OCI-LY3 (cell line): ENCODE measurements at regions not wholly inside any gene's neighbourhood (a gene's known extent, or its start where the extent isn't known, plus 50 kb on each side); places are given as distances from the start of the nearest gene placed in this dataset.

ENCODE experiments used
- H2AFZ ChIP-seq: fragments of 200-600, 300-600 bp; shearing (Covaris generic); 2 replicates; pipeline ENCODE4 v1.6.0; 2014; ENCODE audit warnings: antibody characterized with exemption, low read depth, low read length
- H3K27ac ChIP-seq: fragments of 200-600, 300-600 bp; sonication (generic); 2 replicates; pipeline ENCODE4 v1.5.1; 2014; ENCODE audit warnings: mild to moderate bottlenecking, low read length, moderate library complexity, mixed read lengths
- H3K27me3 ChIP-seq: fragments of 200-600, 300-600 bp; sonication (generic); 2 replicates; pipeline ENCODE4 v1.6.1; 2014; ENCODE audit warnings: low read depth, low read length, mixed read lengths
- H3K36me3 ChIP-seq: fragments of 200-600, 300-600 bp; sonication (generic); replicated peaks from 2 replicates; pipeline ENCODE3; 2014; ENCODE audit warnings: low read depth, low read length, mixed read lengths
- H3K4me1 ChIP-seq: fragments of 300-600, 200-600 bp; sonication (generic); 2 replicates; pipeline ENCODE4 v1.6.1; 2014; ENCODE audit warnings: low read length, mixed read lengths
- H3K4me2 ChIP-seq: fragments of 200-600, 300-600 bp; sonication (generic); 2 replicates; pipeline ENCODE4 v1.6.1; 2014; ENCODE audit warnings: low read length, mixed read lengths
- H3K4me3 ChIP-seq: fragments of 300-600, 200-600 bp; sonication (generic); 2 replicates; pipeline ENCODE4 v1.5.1; 2014; ENCODE audit warnings: antibody characterized with exemption, mild to moderate bottlenecking, low read length, moderate library complexity
- H3K79me2 ChIP-seq: fragments of 300-600, 200-600 bp; shearing (Covaris generic); 2 replicates; pipeline ENCODE4 v1.6.1; 2014; ENCODE audit warnings: mild to moderate bottlenecking, low read length, mixed read lengths
- H3K9ac ChIP-seq: fragments of 300-600, 200-600 bp; shearing (Covaris generic); 2 replicates; pipeline ENCODE4 v1.6.0; 2014; ENCODE audit warnings: mild to moderate bottlenecking, low read length, moderate library complexity
- H3K9me3 ChIP-seq: fragments of 200-600, 300-600 bp; shearing (Covaris generic); 2 replicates; pipeline ENCODE4 v1.6.1; 2014; ENCODE audit warnings: low read length, mixed read lengths; ENCODE audit not compliant: insufficient read depth
- H4K20me1 ChIP-seq: fragments of 200-600, 300-600 bp; sonication (generic); 2 replicates; pipeline ENCODE4 v1.6.1; 2016; ENCODE audit warnings: low read length, mixed read lengths; ENCODE audit not compliant: insufficient read depth
- EZH2phosphoT487 ChIP-seq: fragments of 200-600 bp; shearing (Covaris generic); IDR thresholded peaks from 2 replicates; pipeline ENCODE4 v1.6.1; 2018; ENCODE audit warnings: antibody characterized with exemption, mixed run types, low read depth
- TF ChIP-seq, protein P1 (sequence below): fragments of 200-600, 300-600 bp; sonication (generic); IDR thresholded peaks from 2 replicates; pipeline ENCODE4 v1.5.1; 2014; ENCODE audit warnings: antibody characterized with exemption, low read length, low read depth

DNA sequence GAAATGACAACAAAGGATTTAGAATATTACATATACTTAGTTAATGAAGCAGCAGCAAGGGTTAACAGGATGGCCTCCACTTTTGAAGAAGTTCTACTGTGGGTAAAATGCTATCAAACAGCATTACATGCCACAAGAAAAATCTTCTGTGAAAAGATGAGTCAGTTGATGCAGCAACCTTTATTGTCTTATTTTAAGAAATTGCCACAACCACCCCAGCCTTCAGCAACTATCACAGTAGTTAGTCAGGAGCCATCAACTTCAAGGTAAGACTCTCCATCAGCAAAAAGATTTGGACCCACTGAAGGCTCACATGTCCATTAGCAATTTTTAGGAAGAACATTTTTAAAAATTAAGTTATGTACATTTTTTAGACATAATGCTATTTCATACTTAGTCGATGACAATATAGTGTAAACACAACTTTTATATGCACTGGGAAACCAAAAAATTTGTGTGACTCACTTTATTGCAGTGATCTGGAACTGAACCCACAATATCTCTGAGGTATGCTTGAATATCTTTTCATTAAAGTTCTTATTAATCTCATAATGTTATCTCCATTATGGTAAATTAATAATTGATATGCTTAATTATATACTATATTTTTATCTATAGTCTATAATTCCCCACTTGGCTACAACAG, 81.2 kb downstream of the SPCS3 start:
- no peak overlapping the region for H3K4me2 ChIP-seq
- H3K36me3 ChIP-seq, result no peaks in the 10 kb centered on the region

DNA sequence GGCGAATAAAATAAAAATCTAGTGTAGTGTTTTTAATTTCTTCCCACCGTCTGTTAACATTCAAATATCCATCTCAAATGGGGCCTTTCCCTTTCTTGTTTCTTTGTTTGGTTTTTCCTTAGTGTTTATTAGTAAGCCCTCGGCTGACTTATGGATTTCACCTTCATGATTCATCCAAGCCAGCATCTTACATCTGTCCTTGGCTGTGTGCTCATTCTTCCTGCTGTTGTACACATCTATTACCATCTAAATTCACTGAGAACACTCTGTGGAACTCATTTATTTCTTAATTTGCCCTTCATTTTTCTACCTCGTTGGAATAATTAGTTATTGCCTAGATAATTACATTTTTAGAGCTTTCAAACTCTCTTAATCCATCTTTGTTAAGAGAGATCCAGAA, 84.9 kb downstream of the SPCS3 start:
- H3K36me3 ChIP-seq, result no peaks in the 10 kb centered on the region
- H2AFZ ChIP-seq, result 0 out of 2 replicates have a peak overlapping the region, but pooled peaks have one; percentile 12
- no peak overlapping the region for H3K27ac ChIP-seq
- H3K4me3 ChIP-seq, result no peak overlapping the region
- no peaks in the 10 kb centered on the region for H3K4me1 ChIP-seq
- no peak overlapping the region for H3K4me2 ChIP-seq
- H3K9me3 ChIP-seq, result no peaks in the 10 kb centered on the region
- H3K27me3 ChIP-seq, result no peaks in the 10 kb centered on the region
- H3K9ac ChIP-seq, result no peak overlapping the region
- H4K20me1 ChIP-seq, result no peaks in the 10 kb centered on the region
- TF ChIP-seq EZH2phosphoT487, result no peak
- no peaks in the 10 kb centered on the region for H3K79me2 ChIP-seq

More for the DNA sequence above, 81.2 kb downstream of the SPCS3 start:
- no peaks in the 10 kb centered on the region for H3K4me1 ChIP-seq
- no peaks in the 10 kb centered on the region for H3K79me2 ChIP-seq
- no peaks in the 10 kb centered on the region for H3K27me3 ChIP-seq
- no peak for TF ChIP-seq EZH2phosphoT487
- TF ChIP-seq, protein P1, sequence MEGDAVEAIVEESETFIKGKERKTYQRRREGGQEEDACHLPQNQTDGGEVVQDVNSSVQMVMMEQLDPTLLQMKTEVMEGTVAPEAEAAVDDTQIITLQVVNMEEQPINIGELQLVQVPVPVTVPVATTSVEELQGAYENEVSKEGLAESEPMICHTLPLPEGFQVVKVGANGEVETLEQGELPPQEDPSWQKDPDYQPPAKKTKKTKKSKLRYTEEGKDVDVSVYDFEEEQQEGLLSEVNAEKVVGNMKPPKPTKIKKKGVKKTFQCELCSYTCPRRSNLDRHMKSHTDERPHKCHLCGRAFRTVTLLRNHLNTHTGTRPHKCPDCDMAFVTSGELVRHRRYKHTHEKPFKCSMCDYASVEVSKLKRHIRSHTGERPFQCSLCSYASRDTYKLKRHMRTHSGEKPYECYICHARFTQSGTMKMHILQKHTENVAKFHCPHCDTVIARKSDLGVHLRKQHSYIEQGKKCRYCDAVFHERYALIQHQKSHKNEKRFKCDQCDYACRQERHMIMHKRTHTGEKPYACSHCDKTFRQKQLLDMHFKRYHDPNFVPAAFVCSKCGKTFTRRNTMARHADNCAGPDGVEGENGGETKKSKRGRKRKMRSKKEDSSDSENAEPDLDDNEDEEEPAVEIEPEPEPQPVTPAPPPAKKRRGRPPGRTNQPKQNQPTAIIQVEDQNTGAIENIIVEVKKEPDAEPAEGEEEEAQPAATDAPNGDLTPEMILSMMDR, result no peak
- no peak overlapping the region for H3K4me3 ChIP-seq
- H3K27ac ChIP-seq, result no peak overlapping the region
- H3K9me3 ChIP-seq, result no peaks in the 10 kb centered on the region
- H4K20me1 ChIP-seq, result no peaks in the 10 kb centered on the region
- no peak overlapping the region for H3K9ac ChIP-seq
- no peak overlapping the region for H2AFZ ChIP-seq

DNA sequence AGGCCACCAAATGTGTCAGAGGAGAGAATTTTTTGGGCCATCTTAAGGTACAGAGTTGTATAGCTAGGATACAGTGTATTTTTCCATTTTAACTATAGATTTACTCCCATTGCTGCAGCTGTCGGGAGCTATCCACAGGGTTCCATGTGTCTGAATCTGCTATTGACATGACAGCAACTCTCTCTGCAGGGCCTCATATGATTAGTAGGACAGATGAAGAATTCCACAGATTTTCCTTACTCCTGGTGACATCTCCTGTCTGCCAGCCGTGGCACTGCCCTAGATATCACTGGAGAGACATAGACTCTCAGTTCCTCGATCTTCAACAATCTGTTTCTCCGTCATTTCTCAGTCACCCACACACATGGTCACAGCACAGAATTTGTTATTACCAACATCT, 86.5 kb downstream of the SPCS3 start:
- no peak overlapping the region for H3K4me2 ChIP-seq

DNA sequence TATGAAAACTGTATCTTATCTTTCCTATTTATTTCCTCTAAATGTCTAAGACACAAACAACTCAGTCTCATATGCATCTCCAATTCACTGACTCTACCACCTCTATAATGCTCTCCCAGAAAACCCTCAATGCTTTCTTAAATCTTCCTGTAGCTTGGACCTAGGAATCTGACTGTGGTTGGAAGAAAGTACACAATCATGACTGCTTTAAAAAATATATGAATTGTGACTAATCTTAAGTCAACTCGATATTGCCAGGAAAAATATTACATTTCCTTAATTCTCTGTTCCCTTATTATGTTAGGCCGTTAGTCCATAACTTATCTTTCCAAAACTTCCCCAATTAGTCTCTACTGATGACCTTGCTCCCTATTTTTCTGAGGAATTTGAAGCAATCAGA, 87.0 kb downstream of the SPCS3 start:
- no peak overlapping the region for H3K27ac ChIP-seq
- no peaks in the 10 kb centered on the region for H3K9me3 ChIP-seq
- no peak overlapping the region for H3K4me3 ChIP-seq
- H3K79me2 ChIP-seq, result no peaks in the 10 kb centered on the region
- no peaks in the 10 kb centered on the region for H3K27me3 ChIP-seq
- TF ChIP-seq, protein P1, result no peak
- no peak for TF ChIP-seq EZH2phosphoT487
- no peak overlapping the region for H2AFZ ChIP-seq
- no peak overlapping the region for H3K9ac ChIP-seq
- no peaks in the 10 kb centered on the region for H4K20me1 ChIP-seq
- no peak overlapping the region for H3K4me2 ChIP-seq
- no peaks in the 10 kb centered on the region for H3K4me1 ChIP-seq
- no peaks in the 10 kb centered on the region for H3K36me3 ChIP-seq

More for the DNA sequence above, 86.5 kb downstream of the SPCS3 start:
- H3K9me3 ChIP-seq, result no peaks in the 10 kb centered on the region
- H3K9ac ChIP-seq, result no peak overlapping the region
- no peak overlapping the region for H2AFZ ChIP-seq
- H4K20me1 ChIP-seq, result no peaks in the 10 kb centered on the region
- no peaks in the 10 kb centered on the region for H3K4me1 ChIP-seq
- no peaks in the 10 kb centered on the region for H3K36me3 ChIP-seq
- no peak overlapping the region for H3K4me3 ChIP-seq
- H3K27ac ChIP-seq, result no peak overlapping the region
- H3K79me2 ChIP-seq, result no peaks in the 10 kb centered on the region
- H3K27me3 ChIP-seq, result no peaks in the 10 kb centered on the region
- no peak for TF ChIP-seq EZH2phosphoT487
- TF ChIP-seq, protein P1, result no peak
